SJCRH30 (cell line): ENCODE measurements at regions not wholly inside any gene's neighbourhood (a gene's known extent, or its start where the extent isn't known, plus 50 kb on each side); places are given as distances from the start of the nearest gene placed in this dataset.

Experiments used
- DNase-seq, 2 experiments: peaks; one replicate each; pipeline ENCODE4 v3.0.0-alpha.2; 2015 to 2020
- H3K27ac ChIP-seq: fragments of 250-450 bp; sonication (Bioruptor Pico); 2 replicates; pipeline ENCODE4 v1.5.1; 2020; ENCODE audit warnings: mild to moderate bottlenecking, moderate library complexity
- H3K27me3 ChIP-seq: fragments of 250-450 bp; sonication (Bioruptor Pico); 2 replicates; pipeline ENCODE4 v1.5.1; 2020; ENCODE audit warnings: mild to moderate bottlenecking, moderate library complexity
- H3K36me3 ChIP-seq: fragments of 250-450 bp; sonication (Bioruptor Pico); 2 replicates; pipeline ENCODE4 v1.5.1; 2020; ENCODE audit warnings: mild to moderate bottlenecking, moderate library complexity
- H3K4me1 ChIP-seq: fragments of 250-450 bp; sonication (Bioruptor Pico); 2 replicates; pipeline ENCODE4 v1.5.1; 2020; ENCODE audit warnings: mild to moderate bottlenecking, moderate library complexity
- H3K4me3 ChIP-seq: fragments of 250-450 bp; sonication (Bioruptor Pico); 2 replicates; pipeline ENCODE4 v1.5.1; 2020; ENCODE audit warnings: mild to moderate bottlenecking, moderate library complexity
- H3K9me3 ChIP-seq: fragments of 250-450 bp; sonication (Bioruptor Pico); replicated peaks from 2 replicates; pipeline ENCODE4 v1.5.1; 2020; ENCODE audit warnings: mild to moderate bottlenecking, moderate library complexity

DNA sequence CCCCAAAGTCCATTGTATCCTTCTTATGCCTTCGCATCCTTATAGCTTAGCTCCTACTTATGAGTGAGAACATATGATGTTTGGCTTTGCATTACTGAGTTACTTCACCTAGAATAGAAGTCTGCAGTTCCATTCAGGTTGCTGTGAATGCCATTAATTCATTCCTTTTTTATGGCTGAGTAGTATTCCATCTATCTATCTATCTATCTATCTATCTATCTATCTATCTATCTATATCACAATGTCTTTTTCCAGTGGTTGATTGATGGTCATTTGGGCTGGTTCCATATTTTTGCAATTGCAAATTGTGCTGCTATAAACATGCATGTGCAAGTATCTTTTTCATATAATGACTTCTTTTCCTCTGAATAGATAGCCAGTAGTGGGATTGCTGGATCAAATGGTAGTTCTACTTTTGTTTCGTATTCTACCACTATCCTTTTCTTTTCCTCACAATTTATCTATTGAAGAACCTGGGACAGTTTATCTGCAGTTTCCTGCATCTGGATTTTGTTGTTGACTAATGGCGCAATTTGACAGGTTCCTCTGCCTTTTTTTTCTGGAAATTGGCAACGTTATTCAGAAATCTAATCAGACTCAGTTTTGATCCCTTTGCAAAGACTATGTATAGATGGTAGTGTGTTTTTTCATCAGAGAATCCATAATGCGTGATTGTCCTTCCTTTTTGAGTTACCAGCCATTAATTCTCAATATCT lies 287.2 kb downstream of the ARL4A start:
- no peak for DNase-seq
- Histone ChIP-seq H3K27ac (no peak overlapping the region), H3K4me1 (no peaks in the 10 kb centered on the region), H3K36me3 (no peaks in the 10 kb centered on the region), H3K9me3 (no peaks in the 10 kb centered on the region), H3K27me3 (no peaks in the 10 kb centered on the region), H3K4me3 (no peak overlapping the region)

- no peaks in the 10 kb centered on the region for H3K9me3 ChIP-seq
- H3K4me3 ChIP-seq: no peak overlapping the region
- no peaks in the 10 kb centered on the region for H3K36me3 ChIP-seq
- no peaks in the 10 kb centered on the region for H3K4me1 ChIP-seq
- no peak overlapping the region for H3K27ac ChIP-seq
- no peak for DNase-seq
- H3K27me3 ChIP-seq: no peaks in the 10 kb centered on the region
Observed at GRCh38 chr7:12975412-12975811, 288.0 kb downstream of the ARL4A start.

DNA sequence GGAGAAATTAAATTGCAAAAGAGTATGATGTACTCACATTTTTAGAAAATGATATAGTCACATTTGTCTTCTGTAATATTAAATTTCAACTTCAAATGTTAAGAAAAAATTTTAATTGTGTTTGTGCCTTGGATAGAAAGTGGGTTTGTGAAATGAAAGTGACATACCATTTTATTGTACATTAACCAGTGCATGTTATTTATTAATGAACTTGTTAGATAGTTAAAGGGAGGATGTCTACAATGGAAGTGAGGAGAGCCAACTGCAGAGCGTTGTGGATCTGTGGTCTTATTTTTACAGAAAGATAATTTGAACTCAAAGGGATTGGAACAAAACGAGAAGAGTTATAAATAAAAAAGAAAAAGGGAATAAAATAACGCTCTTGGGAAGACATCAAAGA lies 291.7 kb downstream of the ARL4A start:
- H3K4me3 ChIP-seq: no peak overlapping the region
- H3K4me1 ChIP-seq: no peaks in the 10 kb centered on the region
- H3K27me3 ChIP-seq: no peaks in the 10 kb centered on the region
- no peaks in the 10 kb centered on the region for H3K36me3 ChIP-seq
- no peak overlapping the region for H3K27ac ChIP-seq
- H3K9me3 ChIP-seq: no peaks in the 10 kb centered on the region
- no peak for DNase-seq

GRCh38 chr7:12982178-12982577 lies 294.7 kb downstream of the ARL4A start:
- no peaks in the 10 kb centered on the region for H3K4me1 ChIP-seq
- H3K9me3 ChIP-seq: no peaks in the 10 kb centered on the region
- H3K27me3 ChIP-seq: no peaks in the 10 kb centered on the region
- no peaks in the 10 kb centered on the region for H3K36me3 ChIP-seq
- no peak overlapping the region for H3K4me3 ChIP-seq
- no peak for DNase-seq
- H3K27ac ChIP-seq: no peak overlapping the region

GRCh38 chr7:12984117-12984516 lies 296.7 kb downstream of the ARL4A start:
- Histone ChIP-seq H3K9me3 (no peaks in the 10 kb centered on the region), H3K4me3 (no peak overlapping the region), H3K27me3 (no peaks in the 10 kb centered on the region), H3K27ac (no peak overlapping the region), H3K4me1 (no peaks in the 10 kb centered on the region), H3K36me3 (no peaks in the 10 kb centered on the region)
- no peak for DNase-seq

DNA sequence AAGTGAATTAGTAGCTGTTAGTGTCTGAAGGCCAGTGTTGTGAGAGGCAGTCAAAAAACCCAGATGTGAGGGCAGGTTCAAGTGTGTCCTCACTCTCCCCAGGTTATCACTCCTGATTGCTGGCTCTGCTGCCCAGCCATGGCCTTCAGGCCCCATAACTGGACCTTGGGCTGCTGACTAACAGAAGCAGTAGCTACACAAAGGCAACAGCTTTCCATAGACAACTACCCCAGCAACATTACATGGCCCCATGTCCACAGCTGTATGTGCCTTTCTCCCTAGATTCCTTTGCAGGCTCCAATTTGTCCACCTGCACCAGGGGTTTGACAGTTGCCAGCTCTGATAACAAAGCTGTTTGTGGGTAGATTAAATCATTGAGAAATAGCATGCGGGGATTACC lies 297.8 kb downstream of the ARL4A start:
- DNase-seq: no peak

DNA sequence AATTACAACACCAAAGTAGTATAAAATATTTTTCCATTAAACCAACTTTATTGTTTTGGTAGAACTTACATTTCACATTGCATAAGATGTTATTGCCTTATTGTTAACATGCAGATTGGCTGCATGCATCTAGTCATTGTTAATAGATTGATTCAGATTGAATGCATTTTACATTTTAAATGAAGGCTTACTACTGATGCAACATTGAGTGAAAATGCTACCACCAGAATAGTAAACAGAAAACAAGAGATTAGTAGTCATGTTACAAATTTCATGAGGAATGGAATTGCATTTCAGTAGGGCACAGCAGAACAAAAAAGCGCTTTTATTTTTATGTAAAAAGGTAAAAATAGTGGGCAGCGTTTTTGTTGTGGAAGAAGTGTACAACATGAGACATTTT lies 298.3 kb downstream of the ARL4A start:
- DNase-seq: no peak
- Histone ChIP-seq H3K36me3 (no peaks in the 10 kb centered on the region), H3K27ac (no peak overlapping the region), H3K27me3 (no peaks in the 10 kb centered on the region), H3K4me1 (no peaks in the 10 kb centered on the region), H3K9me3 (no peaks in the 10 kb centered on the region), H3K4me3 (no peak overlapping the region)

More for the DNA sequence above, 297.8 kb downstream of the ARL4A start:
- Histone ChIP-seq H3K27me3 (no peaks in the 10 kb centered on the region), H3K27ac (no peak overlapping the region), H3K4me1 (no peaks in the 10 kb centered on the region), H3K9me3 (no peaks in the 10 kb centered on the region), H3K4me3 (no peak overlapping the region), H3K36me3 (no peaks in the 10 kb centered on the region)

DNA sequence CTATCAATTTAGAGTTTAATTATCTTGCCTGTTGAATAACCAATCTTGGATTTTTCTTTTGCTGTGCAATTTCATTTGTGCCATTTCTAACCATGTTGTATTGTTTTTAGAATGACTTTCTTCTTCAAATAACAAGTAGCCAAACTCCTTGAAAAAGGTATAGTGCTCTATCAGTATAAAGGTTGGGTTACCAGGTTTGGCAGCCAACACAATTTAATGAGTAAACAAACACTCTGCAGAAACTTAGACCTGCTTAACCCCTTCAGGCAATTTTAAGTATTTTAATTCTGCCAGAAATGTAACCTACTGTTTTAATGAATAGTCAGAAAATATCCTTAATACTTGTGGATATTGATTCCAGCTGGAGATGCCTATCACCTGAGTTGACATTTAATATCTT lies 299.8 kb downstream of the ARL4A start:
- H3K27me3 ChIP-seq: no peaks in the 10 kb centered on the region
- H3K27ac ChIP-seq: no peak overlapping the region
- H3K36me3 ChIP-seq: no peaks in the 10 kb centered on the region
- DNase-seq: no peak
- no peaks in the 10 kb centered on the region for H3K9me3 ChIP-seq
- no peak overlapping the region for H3K4me3 ChIP-seq
- H3K4me1 ChIP-seq: no peaks in the 10 kb centered on the region

GRCh38 chr7:12990440-12990839 lies 303.0 kb downstream of the ARL4A start:
- no peaks in the 10 kb centered on the region for H3K36me3 ChIP-seq
- no peaks in the 10 kb centered on the region for H3K4me1 ChIP-seq

DNA sequence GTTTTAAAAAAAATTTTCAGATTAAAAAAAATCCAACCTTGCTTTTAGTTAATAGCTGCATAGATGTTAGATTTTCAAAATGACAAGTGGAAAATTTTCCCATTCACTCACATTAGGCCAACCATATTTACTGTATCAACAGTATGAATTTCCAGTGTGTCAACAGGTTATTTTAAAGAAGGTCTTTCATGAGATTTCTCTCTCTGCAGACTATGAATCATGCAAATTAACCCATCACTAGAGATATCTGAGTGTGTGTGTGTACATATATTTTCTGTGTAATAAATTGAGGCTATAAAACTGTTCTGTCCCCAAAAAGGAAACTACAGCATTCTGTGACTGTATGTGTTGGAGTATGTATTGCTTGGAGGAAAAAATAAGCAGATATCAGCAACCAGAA lies 305.6 kb downstream of the ARL4A start:
- H3K4me1 ChIP-seq: no peaks in the 10 kb centered on the region
- no peak for DNase-seq
- no peak overlapping the region for H3K27ac ChIP-seq
- no peaks in the 10 kb centered on the region for H3K27me3 ChIP-seq
- no peaks in the 10 kb centered on the region for H3K36me3 ChIP-seq
- H3K4me3 ChIP-seq: no peak overlapping the region
- no peaks in the 10 kb centered on the region for H3K9me3 ChIP-seq

More at GRCh38 chr7:12990440-12990839, 303.0 kb downstream of the ARL4A start:
- H3K9me3 ChIP-seq: no peaks in the 10 kb centered on the region
- no peak for DNase-seq
- H3K27me3 ChIP-seq: no peaks in the 10 kb centered on the region
- H3K4me3 ChIP-seq: no peak overlapping the region
- H3K27ac ChIP-seq: no peak overlapping the region

DNA sequence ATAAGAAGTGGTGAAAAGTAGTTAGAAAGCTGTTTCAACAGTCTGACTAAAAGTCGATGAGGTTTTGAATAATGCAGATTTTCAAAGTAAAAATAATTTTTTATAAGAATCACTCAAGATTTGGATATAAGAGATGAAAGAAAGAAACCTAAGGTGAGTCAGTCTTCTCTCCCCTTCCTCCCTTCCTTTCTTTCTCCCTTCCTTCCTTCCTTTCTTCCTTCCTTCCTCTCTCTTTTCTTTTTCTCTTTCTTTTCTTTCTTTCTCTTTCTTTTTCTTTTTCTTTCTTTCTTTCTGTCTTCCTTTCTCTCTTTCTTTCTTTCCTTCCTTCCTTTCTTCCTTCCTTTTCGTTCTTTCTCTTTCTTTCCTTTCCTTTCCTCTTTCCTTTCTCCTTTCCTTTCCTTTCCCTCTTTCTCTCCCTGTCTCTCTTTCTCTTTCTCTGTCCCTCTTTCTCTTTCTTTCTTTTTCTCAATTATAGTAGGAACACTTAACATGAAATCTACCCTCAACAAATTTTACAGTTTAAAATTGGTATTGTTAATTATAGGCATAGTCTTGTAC lies 308.6 kb downstream of the ARL4A start:
- Histone ChIP-seq H3K4me1 (no peaks in the 10 kb centered on the region), H3K27ac (no peak overlapping the region), H3K9me3 (no peaks in the 10 kb centered on the region), H3K4me3 (no peak overlapping the region), H3K36me3 (no peaks in the 10 kb centered on the region), H3K27me3 (no peaks in the 10 kb centered on the region)
- DNase-seq: no peak

DNA sequence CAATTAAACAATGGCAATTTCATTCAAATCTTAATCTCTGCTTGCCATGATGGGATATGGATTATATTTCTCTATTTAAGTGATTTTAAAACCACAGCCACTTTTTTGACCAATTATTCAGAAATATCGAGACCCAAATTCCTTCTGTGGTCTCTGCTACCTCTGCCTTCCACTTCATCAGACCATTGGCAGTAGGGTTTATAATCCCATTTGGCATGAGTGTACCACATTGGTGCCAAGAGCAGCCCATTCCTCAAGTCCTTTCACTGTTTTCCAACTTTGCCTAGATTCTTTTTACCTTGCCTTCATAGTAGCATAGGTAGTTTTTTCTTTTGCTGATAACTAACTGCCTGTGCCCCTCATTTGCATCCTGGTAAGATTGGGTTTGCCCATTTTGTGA lies 319.9 kb downstream of the ARL4A start:
- H3K36me3 ChIP-seq: no peaks in the 10 kb centered on the region
- H3K27me3 ChIP-seq: no peaks in the 10 kb centered on the region
- H3K9me3 ChIP-seq: no peaks in the 10 kb centered on the region
- no peak overlapping the region for H3K4me3 ChIP-seq
- H3K27ac ChIP-seq: no peak overlapping the region
- no peaks in the 10 kb centered on the region for H3K4me1 ChIP-seq
- no peak for DNase-seq

DNA sequence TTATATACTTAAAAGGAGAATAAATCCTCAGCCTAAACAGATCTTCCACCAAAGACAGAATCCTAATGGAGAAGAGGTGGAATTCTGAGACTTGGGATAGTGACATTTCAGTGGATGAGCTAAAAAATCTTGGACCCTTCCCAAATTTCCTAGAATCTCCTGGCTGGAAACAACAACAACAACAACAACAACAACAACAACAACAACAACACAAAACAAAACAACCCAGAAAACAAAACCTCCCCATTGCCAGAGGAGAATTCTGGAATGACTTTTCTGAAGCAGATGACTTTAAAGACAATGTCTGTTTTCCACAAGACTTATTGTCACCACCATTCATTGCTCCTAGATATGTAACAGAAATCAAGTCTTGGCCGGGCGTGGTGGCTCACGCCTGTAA lies 322.1 kb downstream of the ARL4A start:
- Histone ChIP-seq H3K27ac (no peak overlapping the region), H3K4me1 (peaks cover 5% of the 10 kb centered on the region; the same call in 1 of the 2 replicates), H3K9me3 (no peaks in the 10 kb centered on the region), H3K36me3 (no peaks in the 10 kb centered on the region), H3K4me3 (no peak overlapping the region), H3K27me3 (no peaks in the 10 kb centered on the region)
- no peak for DNase-seq

- Histone ChIP-seq H3K27me3 (no peaks in the 10 kb centered on the region), H3K27ac (no peak overlapping the region), H3K36me3 (no peaks in the 10 kb centered on the region), H3K9me3 (no peaks in the 10 kb centered on the region), H3K4me3 (no peak overlapping the region), H3K4me1 (peaks cover 16% of the 10 kb centered on the region)
- no peak for DNase-seq
Observed at GRCh38 chr7:13014011-13014410, 326.6 kb downstream of the ARL4A start.

DNA sequence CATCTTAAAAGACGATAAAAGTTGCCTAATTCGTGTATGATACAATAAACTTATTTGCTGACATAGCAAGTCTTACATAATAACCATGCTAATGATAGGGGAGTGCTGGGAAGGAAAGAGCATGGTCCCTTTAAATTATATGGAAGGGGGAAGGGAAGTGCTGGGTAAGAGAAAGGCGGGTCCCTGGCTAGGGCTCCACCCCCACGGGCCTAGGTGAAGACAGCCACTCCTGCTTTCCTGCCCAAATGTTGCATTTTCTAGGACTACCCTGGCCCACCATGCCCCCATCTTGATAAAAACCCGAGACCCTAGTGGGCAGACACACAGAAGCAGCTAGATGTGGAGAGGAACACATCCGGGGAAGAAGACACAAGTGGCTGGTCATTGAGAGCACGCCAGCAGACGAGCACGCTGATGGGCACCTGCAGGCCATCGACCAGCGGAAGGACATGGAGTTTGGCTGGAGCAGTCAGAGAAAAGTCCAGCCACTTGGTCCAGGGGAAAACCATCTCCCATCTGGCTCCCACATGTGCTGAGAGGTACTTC lies 328.7 kb downstream of the ARL4A start:
- H3K27ac ChIP-seq: no peak overlapping the region

More for the DNA sequence above, 328.7 kb downstream of the ARL4A start:
- no peaks in the 10 kb centered on the region for H3K36me3 ChIP-seq
- H3K9me3 ChIP-seq: no peaks in the 10 kb centered on the region
- DNase-seq: no peak
- peaks cover 16% of the 10 kb centered on the region for H3K4me1 ChIP-seq
- no peak overlapping the region for H3K4me3 ChIP-seq
- H3K27me3 ChIP-seq: no peaks in the 10 kb centered on the region
